MG63 (cell line): ENCODE measurements at regions not wholly inside any gene's neighbourhood (a gene's known extent, or its start where the extent isn't known, plus 50 kb on each side); places are given as distances from the start of the nearest gene placed in this dataset.
"Not testable (repeated sequence)": the region's sequence is repeated elsewhere in the genome, so short reads cannot be mapped to it uniquely, and the experiment has no call there.

Source experiments
- DNase-seq: peaks from one replicate; pipeline ENCODE4 v3.0.0-alpha.2; 2020
- H3K27me3 ChIP-seq: fragments of 250-450 bp; sonication (Bioruptor Pico); 2 replicates; pipeline ENCODE4 v1.5.1; 2020; ENCODE audit warnings: mild to moderate bottlenecking, moderate library complexity
- H3K36me3 ChIP-seq: fragments of 250-450 bp; sonication (Bioruptor Pico); 2 replicates; pipeline ENCODE4 v1.5.1; 2020; ENCODE audit warnings: mild to moderate bottlenecking, moderate library complexity
- H3K4me3 ChIP-seq: fragments of 250-450 bp; sonication (Bioruptor Pico); 2 replicates; pipeline ENCODE4 v1.5.1; 2020; ENCODE audit warnings: mild to moderate bottlenecking, moderate library complexity
- H3K9me3 ChIP-seq: fragments of 250-450 bp; sonication (Bioruptor Pico); 2 replicates; pipeline ENCODE4 v1.5.1; 2020; ENCODE audit warnings: mild to moderate bottlenecking, moderate library complexity

DNA sequence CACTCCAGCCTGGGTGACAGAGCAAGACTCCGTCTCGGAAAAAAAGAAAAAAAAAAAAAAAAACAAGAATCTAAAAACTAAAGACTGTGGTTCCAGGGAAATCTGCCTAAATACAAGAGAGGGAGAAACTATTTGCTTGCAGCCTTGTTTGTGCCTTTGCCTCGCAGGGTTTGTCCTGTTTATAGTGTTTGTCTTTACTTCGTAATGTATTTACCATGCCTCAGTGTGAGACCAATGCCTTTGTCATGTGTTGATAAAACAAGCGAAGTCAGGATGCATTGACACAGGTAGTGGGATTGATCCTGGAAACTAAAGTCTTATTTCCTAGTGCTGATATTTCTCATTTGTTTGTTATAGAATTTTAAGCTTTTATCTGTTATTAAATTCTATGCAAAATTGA is 199.0 kb downstream of the EXOC5 start:
- Histone ChIP-seq H3K36me3 (no peaks in the 10 kb centered on the region), H3K4me3 (no peak overlapping the region), H3K9me3 (no peaks in the 10 kb centered on the region), H3K27me3 (0 out of 2 replicates have a peak, but pooled peaks cover 2% of the 10 kb centered on the region)
- no peak for DNase-seq

DNA sequence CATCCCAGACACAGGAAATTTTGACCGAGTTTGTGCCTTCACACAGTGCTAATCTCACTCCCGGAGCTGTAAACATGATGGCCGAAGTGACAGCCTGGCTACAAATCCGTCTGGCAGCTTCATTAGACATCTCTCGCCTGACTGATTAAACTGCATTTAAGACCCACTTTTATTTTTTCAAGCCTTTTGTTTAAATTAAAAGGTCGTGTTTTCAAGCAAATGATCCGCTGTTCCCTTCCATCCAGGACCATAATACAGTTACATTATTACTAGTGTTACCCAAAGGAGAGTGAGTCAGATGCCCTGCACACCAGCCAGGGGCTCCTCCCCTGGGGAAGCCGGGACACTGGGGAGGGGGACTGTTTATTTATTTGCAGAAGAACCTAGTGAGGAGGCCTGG is 200.2 kb downstream of the EXOC5 start:
- DNase-seq = no peak
- 0 out of 2 replicates have a peak, but pooled peaks cover 2% of the 10 kb centered on the region for H3K27me3 ChIP-seq
- H3K36me3 ChIP-seq = no peaks in the 10 kb centered on the region
- H3K9me3 ChIP-seq = no peaks in the 10 kb centered on the region
- H3K4me3 ChIP-seq = no peak overlapping the region

DNA sequence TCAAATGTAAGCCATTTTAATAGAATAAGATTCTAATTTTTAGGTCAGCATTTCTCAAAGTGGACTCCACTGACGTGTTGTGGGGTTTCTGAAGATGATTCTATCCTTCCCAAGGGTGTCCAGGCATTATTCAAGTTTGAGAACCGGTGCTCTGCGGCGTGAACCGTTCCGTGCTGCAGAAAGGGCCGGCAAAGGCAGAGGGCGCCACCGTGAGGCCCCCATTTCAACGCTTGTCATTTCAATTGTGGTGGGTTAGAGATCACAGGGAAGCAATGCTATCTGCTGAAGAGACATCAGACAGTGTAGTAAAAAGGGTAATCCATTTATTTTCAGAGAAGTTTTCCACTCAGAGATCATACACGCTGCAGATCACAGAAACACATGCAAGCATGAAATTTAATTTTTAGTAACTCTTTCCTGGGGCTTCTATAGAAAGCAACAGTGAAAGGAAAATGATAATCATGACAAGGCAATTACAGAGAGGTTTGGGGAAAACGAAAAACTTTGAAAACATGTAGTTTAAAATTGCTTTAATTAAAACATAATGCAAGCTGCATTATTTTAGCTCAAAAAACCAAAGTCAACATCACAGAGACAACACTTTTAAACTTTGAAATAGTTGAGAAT is 201.7 kb downstream of the EXOC5 start:
- H3K27me3 ChIP-seq = 0 out of 2 replicates have a peak, but pooled peaks cover 2% of the 10 kb centered on the region
- no peak overlapping the region for H3K4me3 ChIP-seq
- H3K36me3 ChIP-seq = no peaks in the 10 kb centered on the region
- DNase-seq = peak; percentile 2
- no peaks in the 10 kb centered on the region for H3K9me3 ChIP-seq

DNA sequence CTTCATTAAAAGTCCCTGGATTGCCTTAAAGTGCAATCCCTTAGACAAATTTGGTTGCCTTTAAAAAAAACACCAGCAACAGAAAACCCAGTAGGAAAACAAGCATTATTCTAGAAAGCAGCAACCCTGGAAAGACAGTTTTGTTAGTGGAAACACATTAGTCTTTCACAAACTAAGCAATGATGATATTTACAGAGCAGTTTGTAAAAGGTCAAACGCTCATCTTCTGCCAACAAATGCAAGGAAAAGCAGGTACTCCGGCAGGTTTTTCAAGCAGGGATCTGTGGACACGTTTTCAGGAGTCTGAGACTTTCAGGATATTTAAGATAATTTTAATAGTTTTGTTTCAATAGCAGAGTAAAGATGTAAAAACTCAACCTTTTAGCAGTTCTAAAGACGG is 202.2 kb downstream of the EXOC5 start:
- H3K4me3 ChIP-seq = no peak overlapping the region
- no peaks in the 10 kb centered on the region for H3K9me3 ChIP-seq
- H3K27me3 ChIP-seq = 0 out of 2 replicates have a peak, but pooled peaks cover 2% of the 10 kb centered on the region
- H3K36me3 ChIP-seq = no peaks in the 10 kb centered on the region
- no peak for DNase-seq

DNA sequence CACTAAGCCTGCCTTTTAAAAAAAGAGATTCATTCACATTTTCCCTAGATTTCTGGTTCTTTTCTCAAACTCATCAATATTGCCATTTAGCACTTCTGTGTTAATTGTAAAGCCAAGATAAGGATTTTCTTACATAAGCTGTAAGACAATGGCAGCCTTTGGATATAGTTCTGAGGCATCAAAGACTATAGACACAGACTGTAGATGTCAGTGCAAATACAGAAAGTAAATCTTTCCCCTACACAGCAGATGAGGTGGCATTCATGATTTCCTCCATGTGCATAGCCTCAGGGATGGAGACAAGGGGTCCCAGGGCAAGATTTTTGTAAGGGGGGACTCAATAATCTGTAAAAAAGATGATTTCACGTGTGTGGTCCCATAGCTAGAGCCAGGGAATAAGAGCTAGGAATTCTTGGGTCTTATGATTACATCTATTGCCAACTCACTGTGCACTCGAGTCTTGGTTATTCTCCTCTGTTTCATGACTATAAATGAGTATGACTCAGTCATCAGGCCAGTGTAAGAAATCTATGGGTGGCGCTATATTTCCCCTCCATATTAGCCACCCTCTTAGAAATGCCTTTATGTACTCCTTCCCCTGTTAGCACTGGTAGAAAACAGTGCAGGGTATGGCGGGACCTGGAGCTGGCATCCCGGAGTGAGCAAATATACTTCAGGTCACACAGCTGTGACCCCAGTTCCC is 207.5 kb downstream of the EXOC5 start:
- H3K27me3 ChIP-seq = no peaks in the 10 kb centered on the region
- H3K36me3 ChIP-seq = no peaks in the 10 kb centered on the region
- no peaks in the 10 kb centered on the region for H3K9me3 ChIP-seq
- no peak for DNase-seq
- H3K4me3 ChIP-seq = no peak overlapping the region

DNA sequence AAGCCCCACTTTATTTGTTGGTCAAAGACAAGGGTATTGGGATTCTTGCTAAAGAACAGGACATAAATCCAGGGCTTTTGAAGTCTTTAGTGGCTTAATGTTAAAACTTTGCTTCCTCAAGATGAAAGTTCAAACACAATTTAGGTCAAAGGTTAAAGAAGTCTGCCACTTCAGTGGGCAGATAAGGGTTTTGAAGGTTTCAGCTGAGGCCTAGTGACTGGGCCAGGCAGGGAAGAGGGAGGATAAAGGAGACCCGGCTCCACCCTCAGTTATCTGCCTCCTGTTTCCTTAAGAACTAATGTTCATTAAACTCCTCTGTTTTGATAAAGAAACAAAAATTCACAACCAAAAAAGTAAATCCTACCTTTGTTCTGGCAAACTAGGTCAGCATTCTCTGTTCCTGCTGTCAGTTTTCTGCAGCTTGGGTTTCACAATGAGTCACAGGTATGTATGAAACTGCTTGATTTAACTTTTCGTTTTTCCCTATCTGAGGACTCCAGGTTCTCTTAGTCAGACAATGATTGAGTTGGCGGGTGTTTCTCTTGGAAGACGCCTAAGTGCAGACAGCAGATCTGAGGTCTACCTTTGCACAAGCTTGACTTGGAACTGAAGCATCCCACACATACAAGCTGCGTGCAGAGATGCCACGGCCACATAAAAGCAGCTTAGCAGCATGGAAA is 208.3 kb downstream of the EXOC5 start:
- no peak for DNase-seq
- no peaks in the 10 kb centered on the region for H3K9me3 ChIP-seq
- H3K4me3 ChIP-seq = no peak overlapping the region
- H3K27me3 ChIP-seq = no peaks in the 10 kb centered on the region
- H3K36me3 ChIP-seq = no peaks in the 10 kb centered on the region

DNA sequence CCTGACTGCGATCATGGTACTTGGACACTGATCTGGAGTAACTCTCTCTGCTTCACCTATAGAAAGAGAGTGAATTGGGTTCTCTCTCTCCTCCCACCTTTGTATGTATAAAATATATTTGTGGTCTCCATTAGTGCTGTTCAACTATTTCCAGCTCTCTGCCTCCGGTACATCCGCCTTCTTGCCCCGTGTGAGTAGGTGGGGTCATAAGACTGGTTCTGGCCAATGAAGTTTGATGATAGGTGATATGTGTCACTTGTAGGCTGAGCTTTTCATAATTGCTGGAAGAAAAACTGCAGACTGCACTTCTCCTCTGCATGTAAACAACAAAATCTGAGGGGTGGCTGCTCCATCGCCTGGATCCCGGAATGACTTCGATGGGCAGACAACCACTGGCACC is 210.4 kb downstream of the EXOC5 start:
- no peaks in the 10 kb centered on the region for H3K9me3 ChIP-seq
- no peak overlapping the region for H3K4me3 ChIP-seq
- H3K36me3 ChIP-seq = no peaks in the 10 kb centered on the region
- no peaks in the 10 kb centered on the region for H3K27me3 ChIP-seq
- DNase-seq = no peak

DNA sequence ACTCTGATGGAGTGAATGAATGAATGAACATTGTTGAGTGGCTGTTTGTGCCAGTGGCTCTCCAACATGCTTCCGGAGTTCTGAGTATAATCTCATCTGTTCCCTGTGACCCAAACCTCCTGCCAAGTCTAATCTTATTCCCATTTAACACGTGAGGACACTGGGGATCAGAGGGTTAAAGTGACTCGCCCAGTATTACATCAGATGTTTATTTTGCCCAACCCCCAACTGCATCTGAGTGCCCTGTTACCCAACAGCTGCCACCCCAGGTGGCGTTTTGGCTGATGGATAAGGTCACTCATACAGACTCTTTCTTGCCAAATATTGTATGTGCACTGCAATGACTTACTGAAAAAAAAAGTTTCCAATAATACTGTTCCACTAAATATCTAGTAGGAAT is 210.9 kb downstream of the EXOC5 start:
- Histone ChIP-seq H3K9me3 (no peaks in the 10 kb centered on the region), H3K4me3 (no peak overlapping the region), H3K36me3 (no peaks in the 10 kb centered on the region), H3K27me3 (no peaks in the 10 kb centered on the region)
- peak; percentile 4 for DNase-seq

DNA sequence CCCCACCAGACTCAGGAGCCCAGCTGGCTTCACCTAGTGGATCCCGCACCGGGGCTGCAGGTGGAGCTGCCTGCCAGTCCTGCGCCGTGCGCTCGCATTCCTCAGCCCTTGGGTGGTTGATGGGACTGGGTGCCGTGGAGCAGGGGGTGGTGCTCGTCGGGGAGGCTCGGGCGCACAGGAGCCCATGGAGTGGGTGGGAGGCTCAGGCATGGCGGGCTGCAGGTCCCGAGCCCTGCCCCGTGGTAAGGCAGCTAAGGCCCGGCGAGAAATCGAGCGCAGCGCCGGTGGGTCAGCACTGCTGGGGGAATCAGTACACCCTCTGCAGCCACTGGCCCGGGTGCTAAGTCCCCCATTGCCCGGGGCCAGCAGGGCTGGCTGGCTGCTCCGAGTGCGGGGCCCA is 212.2 kb downstream of the EXOC5 start:
- H3K36me3 ChIP-seq, H3K9me3 ChIP-seq, H3K27me3 ChIP-seq, H3K4me3 ChIP-seq, DNase-seq: not testable (repeated sequence)

DNA sequence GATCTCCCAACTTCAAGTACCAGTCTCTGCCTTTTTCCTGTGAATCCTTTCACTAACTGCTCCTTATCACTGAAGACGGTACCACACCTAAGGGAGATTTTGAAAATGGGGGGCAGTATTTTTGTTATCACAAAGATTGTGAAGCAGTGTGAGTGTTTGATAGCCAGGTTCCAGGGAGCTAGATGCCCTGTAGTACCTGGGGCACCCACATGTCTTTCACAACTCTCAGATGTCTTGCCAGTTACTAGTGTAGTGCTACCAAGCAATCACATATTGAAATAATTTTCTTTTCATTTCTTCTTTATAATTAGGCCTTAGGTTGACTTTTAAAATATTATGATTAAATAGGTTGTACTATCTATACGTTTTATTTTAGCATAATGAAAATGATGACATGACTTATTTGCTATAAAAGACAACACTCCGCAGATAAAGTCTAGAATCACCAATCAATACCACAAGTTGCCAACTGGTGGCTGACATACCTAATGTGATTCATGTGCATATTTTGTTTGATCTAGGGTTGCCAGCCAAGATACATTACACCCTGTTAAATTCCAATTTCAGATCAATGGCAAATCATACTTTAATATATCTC is 215.9 kb downstream of the EXOC5 start:
- DNase-seq = no peak
- no peaks in the 10 kb centered on the region for H3K9me3 ChIP-seq
- no peaks in the 10 kb centered on the region for H3K27me3 ChIP-seq
- no peaks in the 10 kb centered on the region for H3K36me3 ChIP-seq
- no peak overlapping the region for H3K4me3 ChIP-seq

DNA sequence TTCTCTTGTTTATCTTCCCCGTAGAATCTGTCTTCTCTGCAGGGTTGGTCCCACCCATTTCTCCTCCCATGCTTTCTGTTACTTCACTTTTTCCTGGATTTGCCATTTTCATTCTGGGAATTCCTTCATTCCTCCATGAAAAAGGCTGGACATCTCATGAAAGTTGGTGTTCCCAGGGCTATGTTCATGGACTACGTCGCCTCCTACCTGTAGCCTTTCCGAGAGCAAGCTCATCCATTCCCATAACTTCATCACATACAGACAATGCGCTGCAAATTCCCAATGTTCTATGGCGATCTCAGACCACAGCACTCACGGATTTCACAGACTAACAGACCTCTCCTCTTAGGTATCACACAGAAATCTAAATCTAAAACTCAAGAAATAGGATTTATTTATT is 217.1 kb downstream of the EXOC5 start:
- Histone ChIP-seq H3K4me3 (no peak overlapping the region), H3K27me3 (no peaks in the 10 kb centered on the region), H3K36me3 (no peaks in the 10 kb centered on the region), H3K9me3 (no peaks in the 10 kb centered on the region)
- no peak for DNase-seq

DNA sequence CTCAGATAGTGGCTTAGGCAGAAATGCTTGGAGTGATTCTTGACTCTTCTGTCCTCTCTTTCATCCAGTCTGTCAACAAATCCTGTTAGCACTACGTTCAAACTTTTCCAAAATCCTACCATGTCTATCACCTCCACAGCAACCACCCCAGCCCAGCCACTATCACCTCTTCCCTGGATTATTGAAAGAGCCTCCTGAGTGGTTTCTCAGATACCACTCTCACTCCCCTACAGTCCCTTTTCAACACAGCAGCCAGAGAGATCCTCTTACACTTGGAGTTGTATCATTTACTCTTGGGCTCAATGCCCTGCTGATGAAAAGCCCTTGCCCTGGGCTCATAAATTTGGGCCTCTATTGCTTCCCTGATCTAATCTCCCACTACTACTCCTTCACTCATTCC is 218.9 kb downstream of the EXOC5 start:
- no peaks in the 10 kb centered on the region for H3K27me3 ChIP-seq
- no peaks in the 10 kb centered on the region for H3K9me3 ChIP-seq
- H3K36me3 ChIP-seq = no peaks in the 10 kb centered on the region
- DNase-seq = no peak
- H3K4me3 ChIP-seq = no peak overlapping the region

DNA sequence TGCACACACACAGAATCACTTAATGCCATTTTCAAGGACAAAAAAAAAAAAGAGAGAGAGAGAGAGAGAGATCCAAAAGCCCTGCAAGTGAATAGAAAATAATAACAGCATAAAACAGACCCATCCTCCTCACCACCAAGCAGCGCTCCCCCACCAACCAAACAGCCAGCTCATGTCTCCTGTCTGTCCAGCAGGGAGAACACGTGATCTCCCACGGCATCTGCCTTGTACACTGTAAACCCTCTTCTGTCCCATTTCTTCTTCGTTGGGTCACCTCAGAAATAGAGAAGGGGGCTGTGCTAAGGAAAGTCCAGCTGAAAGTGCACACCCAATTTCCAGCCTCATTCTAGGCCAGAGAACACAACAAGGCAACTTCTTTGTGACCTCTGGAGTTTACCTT is 222.5 kb downstream of the EXOC5 start:
- no peaks in the 10 kb centered on the region for H3K27me3 ChIP-seq
- no peak overlapping the region for H3K4me3 ChIP-seq
- H3K9me3 ChIP-seq = no peaks in the 10 kb centered on the region

DNA sequence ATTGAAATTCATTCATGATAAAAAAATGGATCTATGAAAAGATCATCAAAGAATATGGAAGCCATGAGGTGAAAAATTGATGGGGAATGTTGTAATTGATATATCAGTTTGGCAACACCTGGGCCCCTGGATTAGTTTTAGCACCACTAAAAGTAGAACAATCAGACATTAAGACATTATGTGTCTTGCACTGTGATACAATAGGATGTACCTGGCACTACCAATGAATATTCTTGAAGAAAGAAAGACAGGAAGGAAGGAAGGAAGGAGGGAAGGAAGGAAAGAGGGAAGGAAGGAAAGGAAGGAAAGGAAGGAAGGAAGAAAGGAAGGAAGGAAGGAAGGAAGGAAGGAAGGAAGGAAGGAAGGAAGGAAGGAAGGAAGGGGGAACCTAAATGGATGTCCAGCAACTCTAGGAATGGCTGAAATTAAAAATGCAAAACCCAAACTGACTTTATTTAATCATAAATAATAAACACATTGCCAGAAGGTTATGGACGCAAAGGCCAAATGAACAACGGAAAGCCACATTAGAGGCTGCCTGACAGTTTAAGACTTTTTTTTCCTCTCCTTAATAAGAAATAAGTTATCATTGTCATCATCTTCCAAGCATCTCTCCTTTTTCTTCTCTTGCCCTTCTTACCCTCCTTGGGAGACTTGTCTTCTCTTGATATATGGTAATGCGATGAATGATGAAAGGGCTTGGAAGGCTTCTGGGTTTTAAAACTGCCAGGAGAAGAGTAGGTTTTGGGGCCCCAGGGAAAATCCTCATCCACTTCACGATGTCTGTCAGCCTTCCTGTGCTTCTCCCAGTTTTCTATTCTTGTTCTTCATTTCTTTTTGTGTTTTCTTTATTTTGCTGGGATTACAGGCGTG is 224.4 kb downstream of the EXOC5 start:
- not testable (repeated sequence) for DNase-seq, H3K36me3 ChIP-seq, H3K9me3 ChIP-seq, H3K4me3 ChIP-seq, H3K27me3 ChIP-seq

More for the DNA sequence above, 222.5 kb downstream of the EXOC5 start:
- no peak for DNase-seq
- no peaks in the 10 kb centered on the region for H3K36me3 ChIP-seq

DNA sequence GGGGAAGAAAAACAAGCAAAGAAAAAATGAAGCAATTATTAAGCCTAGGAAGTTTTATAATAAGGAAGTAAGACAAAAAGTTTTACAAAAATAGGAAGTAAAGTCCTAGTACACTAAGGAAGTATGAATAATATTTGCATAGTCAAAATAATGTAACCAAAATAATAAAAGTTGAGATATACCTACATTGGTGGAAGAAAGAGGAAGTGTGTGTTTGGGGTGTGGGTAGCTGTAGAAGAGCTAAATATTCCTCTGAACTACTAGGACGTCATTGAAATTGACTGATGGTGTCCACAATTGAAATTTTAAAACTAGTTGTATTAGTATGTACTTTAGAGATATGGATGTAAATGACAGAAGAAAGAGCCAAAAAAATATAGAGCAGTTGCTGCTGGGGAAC is 228.4 kb upstream of the OTX2 start:
- no peak for DNase-seq
- H3K27me3 ChIP-seq = no peaks in the 10 kb centered on the region
- H3K4me3 ChIP-seq = no peak overlapping the region
- no peaks in the 10 kb centered on the region for H3K36me3 ChIP-seq
- H3K9me3 ChIP-seq = no peaks in the 10 kb centered on the region

DNA sequence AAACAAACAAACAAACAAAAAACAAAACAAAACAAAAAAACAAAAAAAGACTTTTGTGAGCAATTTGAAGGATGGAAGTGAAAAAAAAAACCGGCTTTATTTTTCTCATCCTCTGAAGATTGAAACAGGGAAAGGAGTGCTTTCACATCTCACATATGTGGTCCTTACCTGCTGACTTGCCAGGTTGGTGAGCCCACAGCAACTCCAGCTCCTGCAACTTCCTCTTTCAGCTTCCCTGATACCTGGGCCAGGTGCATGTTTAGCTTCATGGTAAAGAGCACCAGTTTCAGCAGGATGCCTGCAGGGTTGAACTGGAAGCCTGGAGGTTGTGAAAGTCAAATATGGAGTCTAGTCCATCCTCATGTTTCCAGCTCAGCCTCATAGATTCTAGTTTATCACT is 221.2 kb upstream of the OTX2 start:
- Histone ChIP-seq H3K27me3 (no peaks in the 10 kb centered on the region), H3K36me3 (no peaks in the 10 kb centered on the region), H3K4me3 (no peak overlapping the region), H3K9me3 (no peaks in the 10 kb centered on the region)
- no peak for DNase-seq
